GM12864 (cell line): ENCODE measurements at regions not wholly inside any gene's neighbourhood (a gene's known extent, or its start where the extent isn't known, plus 50 kb on each side); places are given as distances from the start of the nearest gene placed in this dataset.

Experiments
- DNase-seq: peaks from one replicate; pipeline ENCODE4 v3.0.0-alpha.2; 2011; ENCODE audit warnings: low read depth
- H3K4me3 ChIP-seq: 2 replicates; pipeline ENCODE4 v1.5.1; 2011; ENCODE audit warnings: mild to moderate bottlenecking, low read depth, low read length, control low read depth
- TF ChIP-seq, protein P1 (sequence below): IDR thresholded peaks from 2 replicates; pipeline ENCODE4 v1.5.1; 2011; ENCODE audit warnings: low read depth, mild to moderate bottlenecking, moderate library complexity, low read length, control low read depth, inconsistent platforms; ENCODE audit errors: missing control alignments

DNA sequence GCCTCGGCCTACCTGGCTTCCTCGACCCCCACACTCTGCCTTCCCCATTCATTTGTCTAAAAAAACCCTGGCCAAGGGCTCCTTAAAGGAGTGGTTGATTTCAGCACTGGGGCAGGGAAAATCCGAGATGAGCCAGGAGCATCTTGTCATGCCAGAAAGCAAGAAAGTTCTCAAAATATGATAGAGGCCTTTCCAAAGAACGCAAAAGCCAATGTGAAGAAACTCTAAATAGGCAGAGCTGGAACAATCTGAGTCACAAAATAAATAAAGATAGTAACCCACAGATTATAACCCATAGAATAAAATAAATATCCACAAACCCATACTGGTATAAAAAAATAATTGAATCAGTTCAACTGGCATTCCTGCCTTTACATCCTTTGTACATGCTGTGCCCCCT is 192.3 kb upstream of the SALL1 start:
- H3K4me3 ChIP-seq = no peak overlapping the region
- TF ChIP-seq, protein P1, sequence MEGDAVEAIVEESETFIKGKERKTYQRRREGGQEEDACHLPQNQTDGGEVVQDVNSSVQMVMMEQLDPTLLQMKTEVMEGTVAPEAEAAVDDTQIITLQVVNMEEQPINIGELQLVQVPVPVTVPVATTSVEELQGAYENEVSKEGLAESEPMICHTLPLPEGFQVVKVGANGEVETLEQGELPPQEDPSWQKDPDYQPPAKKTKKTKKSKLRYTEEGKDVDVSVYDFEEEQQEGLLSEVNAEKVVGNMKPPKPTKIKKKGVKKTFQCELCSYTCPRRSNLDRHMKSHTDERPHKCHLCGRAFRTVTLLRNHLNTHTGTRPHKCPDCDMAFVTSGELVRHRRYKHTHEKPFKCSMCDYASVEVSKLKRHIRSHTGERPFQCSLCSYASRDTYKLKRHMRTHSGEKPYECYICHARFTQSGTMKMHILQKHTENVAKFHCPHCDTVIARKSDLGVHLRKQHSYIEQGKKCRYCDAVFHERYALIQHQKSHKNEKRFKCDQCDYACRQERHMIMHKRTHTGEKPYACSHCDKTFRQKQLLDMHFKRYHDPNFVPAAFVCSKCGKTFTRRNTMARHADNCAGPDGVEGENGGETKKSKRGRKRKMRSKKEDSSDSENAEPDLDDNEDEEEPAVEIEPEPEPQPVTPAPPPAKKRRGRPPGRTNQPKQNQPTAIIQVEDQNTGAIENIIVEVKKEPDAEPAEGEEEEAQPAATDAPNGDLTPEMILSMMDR = no peak
- DNase-seq = no peak

DNA sequence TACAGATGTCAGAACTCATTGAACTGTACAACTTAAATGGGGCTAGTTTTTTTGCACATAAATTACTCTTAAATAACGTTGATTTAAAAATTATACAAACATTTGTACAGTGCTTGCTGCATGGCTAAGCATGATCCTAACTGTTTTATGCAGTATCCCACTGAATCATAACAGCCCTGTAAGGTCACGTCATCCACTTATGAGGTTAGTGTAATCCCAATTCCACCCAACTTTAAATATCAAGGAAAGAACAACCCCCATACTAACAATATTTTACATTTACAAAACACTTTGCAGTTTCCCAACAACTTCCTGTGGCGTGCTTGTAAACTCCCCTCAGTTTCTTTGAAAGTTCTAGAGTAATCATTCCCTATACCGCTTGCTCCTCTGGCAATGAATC is 190.1 kb upstream of the SALL1 start:
- TF ChIP-seq, protein P1 = no peak
- DNase-seq = no peak
- H3K4me3 ChIP-seq = no peak overlapping the region

DNA sequence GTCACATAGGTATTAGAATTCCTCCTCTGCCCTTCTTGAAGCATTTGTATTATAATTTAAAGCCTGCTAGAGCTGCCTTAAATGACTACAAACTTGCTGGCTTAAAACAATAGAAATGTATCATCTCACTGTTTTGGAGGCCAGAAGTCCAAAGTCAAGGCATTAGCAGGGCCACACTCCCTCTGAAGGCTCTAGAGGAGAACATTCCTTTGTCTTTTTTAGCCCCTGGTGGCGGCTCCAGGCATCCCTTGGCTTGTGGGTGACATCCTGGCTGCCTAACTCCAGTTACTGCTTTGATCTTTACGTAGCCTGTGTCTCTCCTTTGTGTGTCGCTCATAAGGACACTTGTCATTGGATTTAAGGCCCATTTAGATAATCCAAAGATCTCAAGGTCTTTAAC is 186.6 kb upstream of the SALL1 start:
- DNase-seq = no peak
- TF ChIP-seq, protein P1 = no peak
- no peak overlapping the region for H3K4me3 ChIP-seq

DNA sequence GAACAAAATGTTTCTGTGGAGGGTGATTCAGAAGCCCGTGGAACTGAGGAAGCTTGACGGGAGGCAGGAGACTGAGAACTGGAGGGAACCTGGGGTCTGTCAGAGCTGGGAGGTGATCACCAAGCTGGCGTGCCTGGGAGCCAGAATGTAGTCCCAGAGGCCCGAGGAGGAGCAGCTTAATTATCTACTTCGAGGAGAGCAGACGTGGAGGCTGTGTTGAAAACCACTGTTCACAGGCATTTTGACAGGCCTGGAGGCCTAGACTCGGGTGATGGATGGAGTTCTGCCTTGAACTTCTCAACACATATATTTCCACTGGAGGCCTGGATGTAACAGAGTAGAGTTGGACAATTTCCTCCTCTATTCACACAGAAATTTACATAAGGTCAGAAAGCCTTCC is 177.7 kb upstream of the SALL1 start:
- no peak for DNase-seq
- TF ChIP-seq, protein P1 = no peak

DNA sequence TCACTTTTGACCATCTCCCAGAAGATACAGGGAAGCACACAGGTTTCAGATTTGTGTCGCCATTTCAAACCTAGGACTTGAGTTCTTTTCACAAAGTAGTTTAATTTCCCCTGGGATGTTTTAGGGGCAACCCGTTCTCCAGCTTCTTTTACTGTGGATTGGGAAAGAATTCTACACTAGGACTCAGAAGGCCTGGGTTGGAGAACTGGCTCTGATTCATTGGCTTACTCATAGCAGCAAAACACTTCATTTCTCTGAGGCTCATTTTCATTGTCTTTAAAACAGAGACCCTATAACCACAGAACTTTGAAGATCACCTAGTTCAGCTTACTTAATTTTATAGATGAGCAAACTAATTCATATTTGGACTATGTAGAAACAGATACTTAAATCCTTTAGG is 175.9 kb upstream of the SALL1 start:
- no peak overlapping the region for H3K4me3 ChIP-seq
- DNase-seq = no peak
- TF ChIP-seq, protein P1 = no peak

More for the DNA sequence above, 177.7 kb upstream of the SALL1 start:
- no peak overlapping the region for H3K4me3 ChIP-seq

DNA sequence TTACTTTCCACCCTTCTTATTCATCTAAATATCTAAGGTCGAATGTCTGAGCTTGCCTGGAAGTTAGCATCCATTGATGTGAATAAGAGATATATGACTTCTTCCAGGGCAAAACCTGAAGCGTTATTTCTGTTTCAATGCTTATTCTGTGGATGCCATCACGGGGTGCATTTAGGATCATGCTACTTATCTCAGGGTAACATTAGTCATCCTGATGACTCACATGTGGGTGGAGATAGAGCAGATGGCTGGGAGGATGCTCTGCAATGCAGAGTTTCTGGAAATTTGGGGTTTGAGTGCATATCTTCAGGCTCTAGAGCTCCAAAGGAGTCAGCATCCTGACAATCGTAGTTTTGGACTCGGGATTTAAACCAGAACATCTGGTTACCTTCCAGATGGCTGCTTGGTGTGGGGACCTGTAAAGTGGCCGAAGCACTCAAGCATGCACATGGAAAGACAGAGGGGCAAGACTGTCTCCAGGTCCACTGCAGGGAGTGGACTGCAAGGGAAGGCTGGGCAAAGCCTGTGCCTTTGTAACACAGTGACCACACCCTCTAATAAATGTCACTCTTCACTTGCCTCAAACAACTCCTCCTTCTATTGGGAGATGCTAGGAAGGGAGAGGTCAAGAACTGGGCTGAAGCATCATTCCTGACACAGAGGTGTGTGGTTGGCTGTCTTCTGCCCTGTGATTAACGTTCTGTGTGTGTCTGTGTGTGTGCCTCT is 175.2 kb upstream of the SALL1 start:
- DNase-seq = no peak
- TF ChIP-seq, protein P1 = no peak
- no peak overlapping the region for H3K4me3 ChIP-seq

DNA sequence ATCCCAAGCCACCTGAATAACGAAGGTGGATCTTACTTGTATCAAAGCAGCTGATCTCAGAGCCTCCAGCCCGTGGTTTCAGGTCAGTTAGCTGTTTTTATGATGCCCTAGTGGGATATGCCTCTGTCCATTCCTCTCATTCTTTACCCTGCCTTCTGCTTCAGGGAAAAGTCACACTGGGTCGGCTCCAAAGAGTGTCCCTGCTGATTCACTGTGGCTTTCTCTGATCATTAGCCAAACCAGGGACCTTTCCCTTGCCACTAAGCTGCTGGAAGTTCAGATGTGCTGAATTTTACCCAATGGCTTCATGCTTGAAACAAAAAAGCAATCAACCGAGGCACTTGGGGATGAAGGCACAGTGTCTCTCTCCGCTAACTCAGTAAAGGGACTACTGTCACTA is 170.2 kb upstream of the SALL1 start:
- H3K4me3 ChIP-seq = no peak overlapping the region
- TF ChIP-seq, protein P1 = no peak
- DNase-seq = no peak
